ENCODE measurements at regions not wholly inside any gene's neighbourhood (a gene's known extent, or its start where the extent isn't known, plus 50 kb on each side); places are given as distances from the start of the nearest gene placed in this dataset.

DNA sequence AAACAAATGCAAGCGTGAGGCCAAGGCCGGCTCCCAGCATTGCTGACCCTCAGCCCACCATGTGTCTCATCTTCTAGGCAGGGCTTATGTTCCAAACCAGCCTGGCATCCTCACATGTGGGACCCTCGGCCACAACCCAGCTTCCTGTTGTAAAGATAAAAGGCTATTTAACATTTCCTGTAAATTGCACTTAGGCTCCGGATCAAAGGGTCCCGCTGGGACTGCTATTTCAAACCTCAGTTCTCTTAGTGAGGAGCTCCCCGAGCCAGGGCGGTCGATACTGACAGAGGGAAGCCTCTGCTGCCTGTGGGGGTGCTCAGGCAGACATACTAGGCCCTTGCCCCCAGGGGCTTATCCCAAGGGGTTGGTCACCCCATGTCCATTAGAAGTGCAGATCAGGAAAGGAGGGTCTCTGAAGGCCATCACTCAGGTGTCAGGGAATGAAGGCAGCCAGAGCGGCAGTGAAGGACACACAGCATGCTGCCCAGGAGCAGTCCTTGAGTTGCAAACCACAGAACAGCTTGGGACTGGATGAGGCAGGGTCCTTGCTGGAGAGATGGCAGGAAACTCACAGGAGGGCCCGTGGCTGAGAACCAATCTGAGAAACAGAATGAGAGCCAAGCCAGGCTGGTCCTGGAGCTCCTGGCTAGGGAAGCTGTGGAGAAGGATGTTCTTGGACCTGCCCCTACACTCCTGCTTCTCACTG lies 239.9 kb downstream of the TLE3 start:
- intact Hi-C loops (cut with micrococcal nuclease): no loop called here
- H3K27ac Mint-ChIP-seq: no peak overlapping the region
- no peaks in the 10 kb centered on the region for H3K36me3 Mint-ChIP-seq (ENCODE audit: low read depth)

DNA sequence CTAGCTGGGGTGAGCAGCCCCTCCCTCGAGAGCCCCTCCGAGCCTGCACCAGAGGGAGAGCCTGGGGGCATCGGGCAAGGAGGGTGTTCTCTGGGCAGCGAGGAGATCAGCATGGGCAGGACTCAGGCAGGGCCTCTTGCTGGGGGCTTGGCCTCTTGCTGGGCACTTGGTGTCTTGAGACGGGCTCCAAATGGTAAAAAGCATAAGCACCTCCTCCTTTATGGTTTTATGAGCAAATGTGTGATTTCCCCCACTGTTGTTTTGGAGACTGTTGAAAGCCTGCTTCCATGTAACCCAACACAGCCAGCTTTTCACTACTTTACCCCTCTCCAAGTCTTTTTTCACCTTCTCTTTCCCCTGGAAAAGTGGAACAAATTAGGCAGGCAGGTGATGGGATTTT lies 239.3 kb downstream of the TLE3 start:
- intact Hi-C loops (cut with micrococcal nuclease): no loop called here
- Mint-ChIP-seq H3K27ac (no peak overlapping the region), H3K4me1 (ENCODE audit: low read depth) (no peaks in the 10 kb centered on the region), H3K4me3 (no peak overlapping the region), H3K9me3 (no peaks in the 10 kb centered on the region), H3K36me3 (ENCODE audit: low read depth) (no peaks in the 10 kb centered on the region), H3K27me3 (peaks cover 11% of the 10 kb centered on the region)

More for the DNA sequence above, 239.9 kb downstream of the TLE3 start:
- Mint-ChIP-seq H3K4me1 (ENCODE audit: low read depth) (no peaks in the 10 kb centered on the region), H3K4me3 (no peak overlapping the region), H3K9me3 (peaks cover 4% of the 10 kb centered on the region), H3K27me3 (peaks cover 11% of the 10 kb centered on the region)

DNA sequence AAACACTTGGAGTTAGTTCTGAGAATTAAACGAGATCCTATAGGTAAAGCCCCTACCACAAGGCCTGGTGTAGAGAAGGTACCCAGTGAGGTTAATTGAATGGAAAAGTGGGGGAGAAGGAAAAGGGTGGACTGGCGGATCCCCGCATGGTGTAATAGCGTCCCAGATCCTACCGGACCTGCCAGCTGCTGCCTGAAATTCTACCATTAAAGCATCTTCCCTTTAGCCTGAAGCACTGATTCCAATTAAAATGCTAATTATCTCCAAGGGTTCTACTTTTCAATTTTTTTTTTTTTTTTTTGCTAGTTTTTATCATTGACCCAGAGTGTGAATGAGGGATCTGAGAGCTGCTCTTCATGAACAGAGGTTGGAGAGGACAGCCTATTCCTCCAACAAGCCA lies 237.9 kb downstream of the TLE3 start:
- intact Hi-C loops (cut with micrococcal nuclease): no loop called here
- H3K9me3 Mint-ChIP-seq: no peaks in the 10 kb centered on the region
- H3K4me3 Mint-ChIP-seq: no peak overlapping the region
- H3K27me3 Mint-ChIP-seq: peaks cover 15% of the 10 kb centered on the region
- H3K27ac Mint-ChIP-seq: no peak overlapping the region
- H3K36me3 Mint-ChIP-seq (ENCODE audit: low read depth): no peaks in the 10 kb centered on the region
- no peaks in the 10 kb centered on the region for H3K4me1 Mint-ChIP-seq (ENCODE audit: low read depth)

DNA sequence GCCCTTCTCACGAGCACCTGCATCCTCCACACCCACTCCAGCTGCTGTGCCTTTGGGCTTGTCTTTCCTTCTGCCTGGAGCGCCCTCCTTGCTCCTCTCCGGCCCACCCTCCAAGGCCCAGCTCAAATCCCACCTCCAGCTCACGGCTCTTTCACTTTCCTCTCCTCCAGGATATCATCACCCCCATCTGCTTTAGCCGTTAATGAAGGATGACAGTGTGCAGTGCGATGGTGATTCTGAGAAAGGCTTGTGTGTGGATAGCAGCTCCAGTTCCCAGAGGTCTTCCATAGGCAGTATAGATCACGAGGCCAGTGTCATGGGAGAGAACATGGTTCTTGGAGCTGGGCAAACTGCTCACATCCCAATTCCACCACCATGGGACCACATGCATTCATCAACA lies 237.4 kb downstream of the TLE3 start:
- H3K27ac Mint-ChIP-seq: no peak overlapping the region
- no peak overlapping the region for H3K4me3 Mint-ChIP-seq
- intact Hi-C loops (cut with micrococcal nuclease): no loop called here
- H3K27me3 Mint-ChIP-seq: peaks cover 15% of the 10 kb centered on the region
- H3K9me3 Mint-ChIP-seq: no peaks in the 10 kb centered on the region
- no peaks in the 10 kb centered on the region for H3K36me3 Mint-ChIP-seq (ENCODE audit: low read depth)
- no peaks in the 10 kb centered on the region for H3K4me1 Mint-ChIP-seq (ENCODE audit: low read depth)

DNA sequence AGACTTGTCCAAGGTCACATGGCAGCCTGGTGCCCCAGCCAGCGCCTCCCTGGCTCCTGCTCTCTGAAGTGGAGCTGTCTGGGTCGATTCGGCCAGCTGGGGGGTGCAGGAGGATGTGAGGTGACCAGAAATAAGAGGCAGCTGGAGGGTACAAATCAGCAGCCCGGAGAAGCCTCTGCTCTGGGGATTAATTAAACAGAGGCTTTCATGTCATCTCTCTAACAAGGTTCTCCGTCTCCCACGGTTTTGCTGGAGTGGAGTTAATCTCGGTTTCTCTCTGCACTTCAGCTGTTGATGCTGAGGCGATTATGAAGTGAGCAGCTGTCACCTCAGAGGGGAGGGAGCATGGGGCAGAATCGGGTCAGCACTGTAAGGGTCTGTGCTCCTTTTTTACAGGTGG lies 236.8 kb downstream of the TLE3 start:
- H3K4me3 Mint-ChIP-seq: no peak overlapping the region
- H3K36me3 Mint-ChIP-seq (ENCODE audit: low read depth): no peaks in the 10 kb centered on the region
- no peaks in the 10 kb centered on the region for H3K4me1 Mint-ChIP-seq (ENCODE audit: low read depth)
- no peaks in the 10 kb centered on the region for H3K9me3 Mint-ChIP-seq
- peaks cover 15% of the 10 kb centered on the region for H3K27me3 Mint-ChIP-seq
- intact Hi-C loops (cut with micrococcal nuclease): no loop called here
- H3K27ac Mint-ChIP-seq: no peak overlapping the region

DNA sequence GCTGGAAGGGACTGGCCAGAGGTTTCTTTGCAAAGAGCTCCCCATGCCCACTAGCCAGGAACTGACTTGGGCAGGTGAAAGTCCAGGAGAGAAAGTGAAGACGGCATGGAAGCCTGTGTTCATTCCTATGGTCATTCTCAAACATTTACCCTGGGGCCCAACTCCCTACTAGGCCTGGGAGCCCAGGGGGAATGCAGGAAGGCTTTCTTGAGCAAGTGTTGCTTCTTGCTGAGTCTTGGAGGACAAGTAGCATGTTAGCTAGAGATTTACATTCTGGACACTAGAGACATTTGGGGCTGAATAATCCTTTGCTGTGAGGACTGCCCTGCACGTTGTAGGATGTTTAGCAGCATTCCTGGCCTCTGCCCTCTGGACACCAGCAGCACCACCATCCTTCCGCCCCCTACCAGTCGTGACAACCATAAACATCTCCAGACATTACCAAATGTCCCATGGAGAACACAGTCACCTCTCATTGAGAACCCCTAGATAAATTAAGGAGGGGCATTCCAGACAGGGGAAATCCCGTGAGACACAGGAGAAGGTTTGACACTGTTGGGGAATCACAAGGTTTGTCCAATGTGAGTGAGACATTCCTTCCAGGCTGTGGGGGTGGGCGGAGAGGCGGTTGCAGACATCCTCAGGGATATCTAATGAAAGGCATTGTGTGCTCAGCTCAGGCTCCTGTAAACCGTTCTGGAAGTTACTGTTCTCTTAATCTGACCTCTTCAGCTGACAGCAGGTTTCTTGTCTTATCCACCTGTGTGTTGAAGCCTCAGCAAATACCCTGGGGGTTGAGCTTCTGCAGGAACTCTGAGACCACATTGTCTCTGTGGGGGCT lies 236.2 kb downstream of the TLE3 start:
- Mint-ChIP-seq H3K36me3 (ENCODE audit: low read depth) (no peaks in the 10 kb centered on the region), H3K27me3 (peaks cover 15% of the 10 kb centered on the region), H3K9me3 (no peaks in the 10 kb centered on the region), H3K27ac (no peak overlapping the region), H3K4me1 (ENCODE audit: low read depth) (no peaks in the 10 kb centered on the region), H3K4me3 (no peak overlapping the region)
- intact Hi-C loops (cut with micrococcal nuclease): no loop called here

DNA sequence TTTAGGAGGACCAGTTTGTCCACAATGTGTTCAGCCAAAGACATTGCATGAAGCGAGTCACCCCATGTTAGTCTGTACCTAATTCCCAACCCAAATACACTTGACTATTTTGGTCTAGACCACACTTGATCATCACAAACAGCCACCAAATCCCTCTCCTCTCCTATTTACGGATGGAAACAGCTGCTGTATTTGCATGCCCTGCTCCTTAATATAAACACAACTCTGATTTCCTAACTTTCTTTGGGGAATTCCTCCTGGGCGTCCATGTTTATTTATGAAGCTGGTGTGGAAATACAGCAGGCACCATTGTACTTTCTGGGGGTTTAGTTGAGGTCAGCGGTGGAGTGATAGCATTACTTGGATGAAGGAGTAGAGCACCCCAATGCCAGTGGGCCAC lies 235.2 kb downstream of the TLE3 start:
- no peaks in the 10 kb centered on the region for H3K9me3 Mint-ChIP-seq
- no peak overlapping the region for H3K27ac Mint-ChIP-seq
- H3K36me3 Mint-ChIP-seq (ENCODE audit: low read depth): no peaks in the 10 kb centered on the region
- no peak overlapping the region for H3K4me3 Mint-ChIP-seq
- intact Hi-C loops (cut with micrococcal nuclease): no loop called here
- H3K4me1 Mint-ChIP-seq (ENCODE audit: low read depth): no peaks in the 10 kb centered on the region
- H3K27me3 Mint-ChIP-seq: peaks cover 15% of the 10 kb centered on the region

DNA sequence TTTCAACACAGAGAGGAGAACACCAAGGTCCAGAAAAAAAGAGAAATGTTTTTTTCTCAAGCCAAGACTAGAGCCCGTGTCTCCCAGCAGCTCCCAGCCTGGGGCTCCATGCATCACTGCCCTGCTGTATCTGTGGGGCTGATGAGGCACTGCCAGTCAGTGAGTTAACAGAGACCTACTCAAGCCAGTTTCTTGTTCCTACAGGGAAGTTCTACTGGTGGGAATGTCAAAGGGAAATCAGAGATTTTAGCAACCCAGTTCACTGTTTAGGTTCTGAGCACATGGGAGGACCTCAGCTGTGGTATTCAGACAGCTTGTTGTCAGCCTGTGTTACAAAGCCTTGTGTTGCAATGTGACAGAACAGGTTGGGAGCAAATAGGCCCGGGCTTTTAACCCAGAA lies 234.3 kb downstream of the TLE3 start:
- H3K4me3 Mint-ChIP-seq: no peak overlapping the region
- peaks cover 13% of the 10 kb centered on the region for H3K27me3 Mint-ChIP-seq
- H3K4me1 Mint-ChIP-seq (ENCODE audit: low read depth): peaks cover 7% of the 10 kb centered on the region
- intact Hi-C loops (cut with micrococcal nuclease): no loop called here
- H3K9me3 Mint-ChIP-seq: peaks cover 9% of the 10 kb centered on the region
- H3K27ac Mint-ChIP-seq: no peak overlapping the region
- H3K36me3 Mint-ChIP-seq (ENCODE audit: low read depth): no peaks in the 10 kb centered on the region

DNA sequence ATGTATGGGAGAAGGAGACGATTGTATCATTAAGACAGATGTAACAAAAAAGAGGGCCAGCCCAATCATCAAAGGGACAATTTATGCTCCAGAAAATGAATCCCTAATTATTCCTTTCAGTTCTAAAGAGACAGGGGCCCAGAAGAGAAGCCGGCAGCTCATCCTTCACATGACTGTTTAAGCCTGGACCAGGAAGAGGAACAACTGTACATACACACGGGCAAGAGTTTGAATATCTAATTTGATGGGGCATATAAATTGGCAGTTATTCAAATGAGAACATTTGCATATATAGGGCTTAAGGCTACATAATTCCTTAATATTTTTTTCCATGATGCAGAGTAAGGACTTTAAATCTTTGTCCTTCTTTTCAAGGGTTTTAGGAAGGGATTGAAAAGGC lies 232.3 kb downstream of the TLE3 start:
- no peak overlapping the region for H3K27ac Mint-ChIP-seq
- H3K36me3 Mint-ChIP-seq (ENCODE audit: low read depth): no peaks in the 10 kb centered on the region
- intact Hi-C loops (cut with micrococcal nuclease): no loop called here

DNA sequence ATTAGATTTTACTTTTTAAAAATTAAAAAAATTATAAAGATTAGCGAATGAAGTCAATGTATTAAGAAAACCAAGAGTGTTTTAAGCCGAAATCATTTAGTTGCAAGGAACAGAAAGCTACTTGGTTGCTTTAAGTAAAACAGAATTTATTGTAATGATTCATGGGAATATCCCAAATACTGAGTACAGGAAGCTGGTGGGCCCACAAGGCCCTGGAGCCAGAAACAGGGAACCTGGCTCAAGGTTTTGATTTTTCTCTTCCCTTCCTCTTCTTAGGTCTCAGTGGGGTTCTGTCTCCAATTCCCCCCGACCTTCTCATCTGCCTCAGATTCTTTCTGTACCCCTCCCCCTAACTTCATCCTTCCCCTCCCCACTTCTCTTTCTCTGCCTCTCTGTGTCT lies 229.0 kb downstream of the TLE3 start:
- no peak overlapping the region for H3K4me3 Mint-ChIP-seq
- H3K9me3 Mint-ChIP-seq: peaks cover 19% of the 10 kb centered on the region
- intact Hi-C loops (cut with micrococcal nuclease): no loop called here
- H3K27ac Mint-ChIP-seq: no peak overlapping the region
- peaks cover 9% of the 10 kb centered on the region for H3K27me3 Mint-ChIP-seq
- H3K36me3 Mint-ChIP-seq (ENCODE audit: low read depth): no peaks in the 10 kb centered on the region
- H3K4me1 Mint-ChIP-seq (ENCODE audit: low read depth): peaks cover 14% of the 10 kb centered on the region

More for the DNA sequence above, 232.3 kb downstream of the TLE3 start:
- Mint-ChIP-seq H3K4me1 (ENCODE audit: low read depth) (peaks cover 14% of the 10 kb centered on the region), H3K27me3 (peaks cover 10% of the 10 kb centered on the region), H3K9me3 (peaks cover 9% of the 10 kb centered on the region), H3K4me3 (no peak overlapping the region)

DNA sequence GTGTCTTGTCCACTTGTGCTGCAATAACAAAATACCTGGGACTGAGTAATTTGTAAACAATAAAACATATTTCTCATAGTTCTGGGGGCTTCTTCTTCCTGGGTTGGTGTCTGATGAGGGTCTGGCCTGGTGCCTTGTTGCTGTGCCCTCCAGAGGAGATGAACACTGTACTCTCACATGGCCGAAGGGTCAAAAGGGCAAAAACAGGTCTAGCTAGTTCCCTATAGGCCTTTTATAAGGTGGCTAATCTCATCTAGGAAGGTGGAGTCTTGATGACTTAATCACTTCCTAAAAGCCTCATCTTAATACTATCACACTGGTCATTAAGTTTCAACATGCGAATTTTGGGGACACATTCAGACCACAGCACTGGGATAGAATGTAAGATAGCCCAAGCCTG lies 228.4 kb downstream of the TLE3 start:
- Mint-ChIP-seq H3K4me1 (ENCODE audit: low read depth) (peaks cover 14% of the 10 kb centered on the region), H3K9me3 (peaks cover 24% of the 10 kb centered on the region), H3K27me3 (peaks cover 7% of the 10 kb centered on the region), H3K4me3 (no peak overlapping the region), H3K27ac (no peak overlapping the region), H3K36me3 (ENCODE audit: low read depth) (no peaks in the 10 kb centered on the region)
- intact Hi-C loops (cut with micrococcal nuclease): no loop called here

DNA sequence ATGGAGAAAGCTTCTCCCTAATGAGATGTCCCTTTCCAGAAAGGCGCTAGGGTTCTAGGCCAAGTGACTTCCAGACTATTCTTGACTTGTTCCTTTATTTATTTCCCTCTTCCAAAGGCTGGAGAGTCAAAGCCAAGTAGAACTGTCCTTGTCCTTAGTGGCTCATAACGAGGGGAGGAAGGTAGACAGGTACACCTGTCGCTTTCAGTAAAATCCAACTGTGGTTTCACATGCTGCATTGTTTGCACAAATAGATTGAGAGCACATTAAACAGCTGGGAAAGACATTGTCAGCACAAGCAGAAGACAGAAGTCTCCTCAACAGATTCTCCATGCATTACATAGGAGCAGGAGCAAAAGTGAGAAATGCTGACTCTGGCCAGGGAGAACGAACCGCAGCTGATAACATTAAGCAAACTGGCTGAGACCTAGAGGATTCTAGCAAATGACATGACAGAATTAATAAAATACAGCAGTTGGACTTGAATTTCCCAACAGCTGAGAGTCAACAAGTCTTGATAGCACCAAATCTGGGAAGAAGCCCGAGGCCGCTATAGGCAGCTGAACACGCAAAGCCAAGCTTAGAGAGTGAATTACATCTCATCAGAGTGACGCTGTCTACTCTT lies 227.7 kb downstream of the TLE3 start:
- Mint-ChIP-seq H3K4me1 (ENCODE audit: low read depth) (peaks cover 14% of the 10 kb centered on the region), H3K27me3 (peaks cover 6% of the 10 kb centered on the region), H3K36me3 (ENCODE audit: low read depth) (no peaks in the 10 kb centered on the region), H3K9me3 (peaks cover 27% of the 10 kb centered on the region), H3K27ac (no peak overlapping the region), H3K4me3 (no peak overlapping the region)
- intact Hi-C loops (cut with micrococcal nuclease): no loop called here

DNA sequence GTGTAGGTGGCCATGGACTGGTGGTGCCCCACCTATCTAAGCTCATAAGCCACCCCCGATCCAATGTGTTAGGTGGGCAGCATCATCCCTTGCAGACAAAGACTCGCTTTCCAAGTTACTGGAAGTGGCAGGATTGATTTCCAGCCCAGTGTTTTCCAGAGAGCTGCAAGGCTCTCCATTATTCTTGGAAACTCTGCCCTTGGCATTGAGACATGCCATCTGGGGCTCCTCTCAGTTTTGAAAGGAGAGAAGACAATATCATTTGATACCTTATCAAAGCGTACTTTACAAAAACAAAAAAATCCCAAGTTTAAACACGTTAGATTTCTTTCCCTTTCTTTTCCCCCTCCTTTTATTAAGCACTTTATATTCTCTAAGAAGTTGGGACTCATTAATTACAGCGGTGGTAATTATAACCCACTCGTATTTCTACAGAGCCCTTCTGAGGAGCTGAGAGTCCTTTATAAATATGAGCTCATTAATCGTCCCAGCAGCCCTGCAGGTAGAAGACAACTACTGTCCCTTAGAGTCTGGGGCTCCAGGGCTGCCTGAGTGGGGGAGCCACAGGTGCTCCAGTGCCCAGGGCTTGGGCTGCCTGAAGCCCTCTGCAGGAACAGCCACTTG lies 226.1 kb downstream of the TLE3 start:
- Mint-ChIP-seq H3K4me3 (no peak overlapping the region), H3K9me3 (peaks cover 27% of the 10 kb centered on the region), H3K27me3 (peaks cover 6% of the 10 kb centered on the region), H3K36me3 (ENCODE audit: low read depth) (no peaks in the 10 kb centered on the region), H3K4me1 (ENCODE audit: low read depth) (peaks cover 14% of the 10 kb centered on the region), H3K27ac (no peak overlapping the region)
- intact Hi-C loops (cut with micrococcal nuclease): no loop called here

DNA sequence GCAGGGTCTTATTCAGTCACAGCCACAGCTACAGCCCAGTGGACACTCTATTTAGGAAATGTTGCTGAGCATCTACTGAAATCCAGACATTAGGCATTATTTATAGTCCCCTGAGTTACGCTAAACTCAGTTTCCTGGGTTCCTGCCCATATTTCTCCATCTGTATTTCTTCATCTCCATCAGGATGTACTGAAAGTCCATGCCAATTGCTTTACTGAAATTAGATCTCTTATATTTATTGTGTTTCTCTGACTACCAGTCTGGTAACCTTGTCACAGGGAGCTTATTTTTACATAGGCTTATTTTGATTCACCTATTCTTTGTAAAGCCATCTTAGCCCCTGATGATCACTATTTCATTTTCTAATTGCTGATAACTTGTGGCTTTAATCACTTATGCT lies 223.9 kb downstream of the TLE3 start:
- Mint-ChIP-seq H3K27ac (no peak overlapping the region), H3K9me3 (peaks cover 19% of the 10 kb centered on the region), H3K4me3 (no peak overlapping the region), H3K36me3 (ENCODE audit: low read depth) (no peaks in the 10 kb centered on the region), H3K4me1 (ENCODE audit: low read depth) (peaks cover 5% of the 10 kb centered on the region), H3K27me3 (peaks cover 6% of the 10 kb centered on the region)
- intact Hi-C loops (cut with micrococcal nuclease): no loop called here

Measured in dendritic cell treated with granulocyte-macrophage colony-stimulating factor and Interleukin-4, amounts not matched to agents 40 ng/mL and 50 ng/mL, for 4 days (primary cell).